Neural progenitor cell (in vitro differentiated cells): ENCODE measurements at regions not wholly inside any gene's neighbourhood (a gene's known extent, or its start where the extent isn't known, plus 50 kb on each side); places are given as distances from the start of the nearest gene placed in this dataset.

Source experiments
- DNase-seq: peaks from one replicate; pipeline ENCODE4 v3.0.0-alpha.2; 2016; ENCODE audit warnings: low spot score
- H2AFZ ChIP-seq: fragments of 200-600 bp; sonication (generic); replicated peaks from 2 replicates; pipeline ENCODE4 v1.6.1; 2016; ENCODE audit warnings: antibody characterized with exemption
- H3F3A ChIP-seq: fragments of 200-600 bp; sonication (generic); 2 replicates; pipeline ENCODE4 v1.6.1; 2016; ENCODE audit warnings: antibody characterized with exemption, low read depth
- H3K27ac ChIP-seq: fragments of 200-600 bp; sonication (generic); 2 replicates; pipeline ENCODE4 v1.5.1; 2016; ENCODE audit warnings: mild to moderate bottlenecking
- H3K27me3 ChIP-seq: fragments of 200-600 bp; sonication (generic); 2 replicates; pipeline ENCODE4 v1.6.1; 2016; ENCODE audit warnings: mild to moderate bottlenecking, moderate library complexity
- H3K36me3 ChIP-seq: fragments of 200-600 bp; sonication (generic); 2 replicates; pipeline ENCODE4 v1.5.1; 2016
- H3K4me1 ChIP-seq: fragments of 200-600 bp; sonication (generic); 2 replicates; pipeline ENCODE4 v1.6.1; 2016; ENCODE audit warnings: mixed run types
- H3K4me2 ChIP-seq: fragments of 200-600 bp; sonication (generic); 2 replicates; pipeline ENCODE4 v1.6.1; 2016
- H3K4me3 ChIP-seq: fragments of 200-600 bp; sonication (generic); 2 replicates; pipeline ENCODE4 v1.5.1; 2016
- H3K79me2 ChIP-seq: fragments of 200-600 bp; sonication (generic); 2 replicates; pipeline ENCODE4 v1.6.1; 2016; ENCODE audit warnings: low read depth
- H3K9ac ChIP-seq: fragments of 200-600 bp; sonication (generic); 2 replicates; pipeline ENCODE4 v1.6.1; 2016
- H3K9me3 ChIP-seq: fragments of 200-600 bp; sonication (generic); 2 replicates; pipeline ENCODE4 v1.5.1; 2016; ENCODE audit warnings: low read depth
- H4K20me1 ChIP-seq: fragments of 200-600 bp; sonication (generic); 2 replicates; pipeline ENCODE4 v1.6.1; 2016; ENCODE audit warnings: low read depth
- H3K27ac Mint-ChIP-seq: 3 replicates; pipeline ENCODE4 v1.8.0; 2021; ENCODE audit warnings: mixed read lengths
- H3K27me3 Mint-ChIP-seq: 2 replicates; pipeline ENCODE4 v1.8.0; 2022; ENCODE audit warnings: low read depth, mild to moderate bottlenecking, inconsistent platforms, moderate library complexity, mixed read lengths; ENCODE audit not compliant: insufficient read depth
- H3K36me3 Mint-ChIP-seq: 3 replicates; pipeline ENCODE4 v1.8.0; 2021; ENCODE audit warnings: mixed read lengths
- H3K4me1 Mint-ChIP-seq: 3 replicates; pipeline ENCODE4 v1.8.0; 2021; ENCODE audit warnings: mixed read lengths
- H3K4me3 Mint-ChIP-seq: 3 replicates; pipeline ENCODE4 v1.8.0; 2021; ENCODE audit warnings: mild to moderate bottlenecking, moderate library complexity, mixed read lengths
- H3K9me3 Mint-ChIP-seq: 3 replicates; pipeline ENCODE4 v1.8.0; 2020; ENCODE audit warnings: mixed read lengths
- CTCF ChIP-seq: fragments of 200-600 bp; sonication (generic); IDR thresholded peaks from 2 replicates; pipeline ENCODE4 v1.5.1; 2017; ENCODE audit warnings: antibody characterized with exemption, mild to moderate bottlenecking
- EZH2 ChIP-seq: fragments of 200-600 bp; sonication (generic); IDR thresholded peaks from 2 replicates; pipeline ENCODE4 v1.6.1; 2017; ENCODE audit warnings: antibody characterized with exemption, mild to moderate bottlenecking, moderate library complexity
- EZH2phosphoT487 ChIP-seq: fragments of 200-600 bp; sonication (generic); IDR thresholded peaks from 2 replicates; pipeline ENCODE4 v1.6.1; 2017; ENCODE audit warnings: antibody characterized with exemption

GRCh38 chr12:93215290-93215678, 162.4 kb upstream of the NUDT4 start:
- H3K9me3 Mint-ChIP-seq, result peaks cover 2% of the 10 kb centered on the region
- H3K79me2 ChIP-seq, result no peaks in the 10 kb centered on the region
- H3K4me3 Mint-ChIP-seq, result no peak overlapping the region
- no peaks in the 10 kb centered on the region for H3K27me3 ChIP-seq
- no peak overlapping the region for H3K4me3 ChIP-seq
- H3F3A ChIP-seq, result no peaks in the 10 kb centered on the region
- no peak for TF ChIP-seq EZH2
- no peak for TF ChIP-seq CTCF
- TF ChIP-seq EZH2phosphoT487, result no peak
- no peak overlapping the region for H3K4me2 ChIP-seq
- no peaks in the 10 kb centered on the region for H3K9me3 ChIP-seq
- peaks cover 3% of the 10 kb centered on the region for H3K4me1 ChIP-seq
- no peak overlapping the region for H3K27ac ChIP-seq
- H4K20me1 ChIP-seq, result no peaks in the 10 kb centered on the region
- H3K27ac Mint-ChIP-seq, result no peak overlapping the region
- no peak overlapping the region for H3K9ac ChIP-seq
- no peak for DNase-seq
- H3K27me3 Mint-ChIP-seq, result peaks cover 5% of the 10 kb centered on the region
- H3K36me3 ChIP-seq, result no peaks in the 10 kb centered on the region
- H3K36me3 Mint-ChIP-seq, result no peaks in the 10 kb centered on the region
- H2AFZ ChIP-seq, result no peak overlapping the region
- no peaks in the 10 kb centered on the region for H3K4me1 Mint-ChIP-seq

- Mint-ChIP-seq H3K27ac (no peak overlapping the region), H3K9me3 (no peaks in the 10 kb centered on the region), H3K36me3 (no peaks in the 10 kb centered on the region), H3K4me1 (peaks cover 3% of the 10 kb centered on the region), H3K4me3 (no peak overlapping the region), H3K27me3 (peaks cover 3% of the 10 kb centered on the region)
- no peaks in the 10 kb centered on the region for H3K79me2 ChIP-seq
- no peak overlapping the region for H3K9ac ChIP-seq
- H3F3A ChIP-seq, result no peaks in the 10 kb centered on the region
- no peak overlapping the region for H3K4me3 ChIP-seq
- H3K4me2 ChIP-seq, result no peak overlapping the region
- H3K27me3 ChIP-seq, result no peaks in the 10 kb centered on the region
- TF ChIP-seq CTCF, result no peak
- no peak for TF ChIP-seq EZH2phosphoT487
- no peak for TF ChIP-seq EZH2
- no peaks in the 10 kb centered on the region for H3K9me3 ChIP-seq
- no peak overlapping the region for H2AFZ ChIP-seq
- DNase-seq, result no peak
- no peaks in the 10 kb centered on the region for H4K20me1 ChIP-seq
- peaks cover 4% of the 10 kb centered on the region for H3K4me1 ChIP-seq
- H3K36me3 ChIP-seq, result no peaks in the 10 kb centered on the region
- H3K27ac ChIP-seq, result no peak overlapping the region
Observed at GRCh38 chr12:93219947-93220346, 157.8 kb upstream of the NUDT4 start.

- Histone ChIP-seq H2AFZ (no peak overlapping the region), H3K27ac (no peak overlapping the region), H3K4me3 (no peak overlapping the region), H3K36me3 (no peaks in the 10 kb centered on the region), H4K20me1 (no peaks in the 10 kb centered on the region), H3K4me1 (peaks cover 4% of the 10 kb centered on the region), H3K27me3 (no peaks in the 10 kb centered on the region), H3F3A (no peaks in the 10 kb centered on the region), H3K9ac (no peak overlapping the region), H3K79me2 (no peaks in the 10 kb centered on the region), H3K9me3 (no peaks in the 10 kb centered on the region), H3K4me2 (no peak overlapping the region)
- TF ChIP-seq CTCF, result no peak
- Mint-ChIP-seq H3K36me3 (no peaks in the 10 kb centered on the region), H3K9me3 (no peaks in the 10 kb centered on the region), H3K4me3 (no peak overlapping the region), H3K27ac (no peak overlapping the region), H3K4me1 (peaks cover 3% of the 10 kb centered on the region), H3K27me3 (no peaks in the 10 kb centered on the region)
- DNase-seq, result no peak
Observed at GRCh38 chr12:93221841-93222240, 155.9 kb upstream of the NUDT4 start.
